ENCODE measurements at regions not wholly inside any gene's neighbourhood (a gene's known extent, or its start where the extent isn't known, plus 50 kb on each side); places are given as distances from the start of the nearest gene placed in this dataset.

DNA sequence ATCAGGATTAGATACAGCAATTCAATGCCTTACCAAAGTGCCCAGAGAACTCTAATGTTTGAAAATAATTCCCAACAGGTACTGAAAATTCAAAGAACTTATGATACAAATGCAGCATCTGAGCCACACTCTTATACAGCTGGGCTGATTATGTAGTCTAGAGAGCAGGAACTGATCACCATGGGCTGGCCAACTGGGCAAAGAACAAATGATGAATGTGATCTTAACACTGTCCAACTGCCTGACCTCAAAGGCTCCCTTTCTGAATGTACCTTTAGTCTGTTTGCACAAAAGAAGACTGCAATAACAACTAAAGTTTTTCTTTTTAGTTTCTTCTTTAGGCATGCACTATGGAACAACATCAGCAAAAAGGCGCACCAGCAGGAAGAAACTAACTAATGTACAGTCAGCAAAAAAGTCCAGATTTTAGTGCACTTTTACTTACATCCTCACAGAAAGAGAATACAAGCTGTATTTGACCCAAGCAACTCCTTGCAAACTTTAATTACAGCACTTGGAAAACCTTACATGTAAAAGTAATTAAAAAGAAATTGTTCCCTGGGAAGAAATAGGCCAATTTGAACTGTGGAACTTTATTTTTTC lies 1095.1 kb downstream of the IGSF11 start:
- no peak for TF ChIP-seq ELF4 (IDR thresholded peaks at IDR 0.05)
- no peak for TF ChIP-seq BHLHE40 (IDR thresholded peaks at IDR 0.05; ENCODE audit: borderline replicate concordance)
- no peak for TF ChIP-seq FOXM1 (IDR thresholded peaks at IDR 0.05; ENCODE audit: borderline replicate concordance)
- TF ChIP-seq HDGF (IDR thresholded peaks at IDR 0.05; ENCODE audit: borderline replicate concordance): no peak
- TF ChIP-seq TARDBP (IDR thresholded peaks at IDR 0.05): no peak
- TF ChIP-seq SP1 (IDR thresholded peaks at IDR 0.05): no peak
